22Rv1 (cell line): ENCODE measurements at regions not wholly inside any gene's neighbourhood (a gene's known extent, or its start where the extent isn't known, plus 50 kb on each side); places are given as distances from the start of the nearest gene placed in this dataset.

ENCODE experiments used
- CTCF ChIP-seq: fragments of 450-650 bp; IDR thresholded peaks from 2 replicates; pipeline ENCODE4 v1.5.1; 2017; ENCODE audit warnings: mild to moderate bottlenecking
- ZFX ChIP-seq: fragments of 450-650 bp; IDR thresholded peaks from 2 replicates; pipeline ENCODE4 v1.6.1; 2017; ENCODE audit warnings: antibody characterized with exemption, borderline replicate concordance

DNA sequence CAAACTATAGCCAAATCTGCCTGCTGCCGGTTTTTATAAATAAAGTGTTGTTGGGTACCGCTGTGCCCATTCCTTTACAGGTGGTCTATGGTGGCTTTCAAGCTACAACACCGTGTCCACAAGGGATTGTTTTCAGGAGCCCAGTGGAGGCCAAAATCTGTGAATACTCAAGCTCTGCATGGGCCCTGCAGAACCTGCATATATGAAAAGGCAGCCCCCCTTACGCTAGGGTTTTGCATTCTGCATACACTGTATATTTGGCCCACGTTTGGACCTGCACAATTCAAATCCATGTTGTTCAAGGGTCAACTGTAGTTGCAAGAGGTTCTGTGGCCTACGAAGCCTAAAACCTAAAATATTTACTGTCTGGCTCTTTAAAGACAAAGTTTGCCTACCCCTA lies 122.2 kb upstream of the TLE3 start:
- TF ChIP-seq CTCF (no peak), ZFX (no peak)
